ENCODE measurements at regions not wholly inside any gene's neighbourhood (a gene's known extent, or its start where the extent isn't known, plus 50 kb on each side); places are given as distances from the start of the nearest gene placed in this dataset.

GRCh38 chr7:142432377-142432776, 174.5 kb upstream of the PRSS58 start:
- Histone ChIP-seq H3K36me3 (no peaks in the 10 kb centered on the region), H3K4me1 (no peaks in the 10 kb centered on the region), H3K27ac (no peak overlapping the region), H3K9me3 (no peaks in the 10 kb centered on the region), H3K27me3 (no peaks in the 10 kb centered on the region), H3K4me3 (no peak overlapping the region)
- intact Hi-C loops (cut with DNase I; ENCODE audit: low total_unique reads), result no loop called here
- TF ChIP-seq CTCF (IDR thresholded peaks at IDR 0.05) (no peak), POLR2AphosphoS5 (IDR thresholded peaks at IDR 0.05) (no peak), POLR2A (IDR thresholded peaks at IDR 0.05) (no peak)
- DNase-seq (ENCODE audit: low spot score in 2 of 2), result no peak

GRCh38 chr7:142431491-142431890, 173.6 kb upstream of the PRSS58 start:
- no peak for DNase-seq (ENCODE audit: low spot score in 2 of 2)
- Histone ChIP-seq H3K27me3 (no peaks in the 10 kb centered on the region), H3K4me1 (no peaks in the 10 kb centered on the region), H3K36me3 (no peaks in the 10 kb centered on the region), H3K9me3 (no peaks in the 10 kb centered on the region), H3K27ac (no peak overlapping the region), H3K4me3 (no peak overlapping the region)
- intact Hi-C loops (cut with DNase I; ENCODE audit: low total_unique reads), result no loop called here
- no peak for TF ChIP-seq CTCF (IDR thresholded peaks at IDR 0.05)
- TF ChIP-seq POLR2A (IDR thresholded peaks at IDR 0.05), result no peak
- TF ChIP-seq POLR2AphosphoS5 (IDR thresholded peaks at IDR 0.05), result no peak

GRCh38 chr7:142428094-142428493, 170.2 kb upstream of the PRSS58 start:
- H3K4me3 ChIP-seq, result no peak overlapping the region
- intact Hi-C loops (cut with DNase I; ENCODE audit: low total_unique reads), result no loop called here
- DNase-seq (ENCODE audit: low spot score in 2 of 2), result no peak

GRCh38 chr7:142425281-142425680, 167.4 kb upstream of the PRSS58 start:
- no peak overlapping the region for H3K27ac ChIP-seq
- no peaks in the 10 kb centered on the region for H3K4me1 ChIP-seq
- H3K36me3 ChIP-seq, result no peaks in the 10 kb centered on the region
- no peaks in the 10 kb centered on the region for H3K27me3 ChIP-seq
- TF ChIP-seq POLR2AphosphoS5 (IDR thresholded peaks at IDR 0.05), result no peak
- no peak for TF ChIP-seq CTCF (IDR thresholded peaks at IDR 0.05)
- TF ChIP-seq POLR2A (IDR thresholded peaks at IDR 0.05), result no peak
- intact Hi-C loops (cut with DNase I; ENCODE audit: low total_unique reads), result no loop called here
- no peaks in the 10 kb centered on the region for H3K9me3 ChIP-seq
- no peak overlapping the region for H3K4me3 ChIP-seq
- no peak for DNase-seq (ENCODE audit: low spot score in 2 of 2)

More at GRCh38 chr7:142428094-142428493, 170.2 kb upstream of the PRSS58 start:
- no peak for TF ChIP-seq POLR2A (IDR thresholded peaks at IDR 0.05)
- no peak for TF ChIP-seq POLR2AphosphoS5 (IDR thresholded peaks at IDR 0.05)
- no peak for TF ChIP-seq CTCF (IDR thresholded peaks at IDR 0.05)
- Histone ChIP-seq H3K4me1 (no peaks in the 10 kb centered on the region), H3K9me3 (no peaks in the 10 kb centered on the region), H3K36me3 (no peaks in the 10 kb centered on the region), H3K27me3 (no peaks in the 10 kb centered on the region), H3K27ac (no peak overlapping the region)

GRCh38 chr7:142422621-142423020, 164.8 kb upstream of the PRSS58 start:
- no peaks in the 10 kb centered on the region for H3K27me3 ChIP-seq
- H3K9me3 ChIP-seq, result no peaks in the 10 kb centered on the region
- H3K4me3 ChIP-seq, result no peak overlapping the region
- intact Hi-C loops (cut with DNase I; ENCODE audit: low total_unique reads), result no loop called here
- no peaks in the 10 kb centered on the region for H3K4me1 ChIP-seq
- DNase-seq (ENCODE audit: low spot score in 2 of 2), result no peak
- no peak for TF ChIP-seq POLR2AphosphoS5 (IDR thresholded peaks at IDR 0.05)
- TF ChIP-seq CTCF (IDR thresholded peaks at IDR 0.05), result no peak
- TF ChIP-seq POLR2A (IDR thresholded peaks at IDR 0.05), result no peak
- no peak overlapping the region for H3K27ac ChIP-seq
- H3K36me3 ChIP-seq, result no peaks in the 10 kb centered on the region

All from breast epithelium (tissue), 4 donors.